Astrocyte of the spinal cord (primary cell): ENCODE measurements at regions not wholly inside any gene's neighbourhood (a gene's known extent, or its start where the extent isn't known, plus 50 kb on each side); places are given as distances from the start of the nearest gene placed in this dataset.

Source experiments
- DNase-seq: peaks from one replicate; pipeline ENCODE4 v3.0.0; 2011; ENCODE audit warnings: low read depth, low spot score
- H3K4me3 ChIP-seq: 2 replicates; pipeline ENCODE4 v1.5.1; 2011; ENCODE audit warnings: low read depth, mild to moderate bottlenecking, low read length, moderate library complexity
- in situ Hi-C: cut with HindIII; loops from 2 replicates; pipeline ENCODE4 v1.10.0; 2017; ENCODE audit warnings: low sequenced_read_pairs
- TF ChIP-seq, protein P1 (sequence below): IDR thresholded peaks from 2 replicates; pipeline ENCODE4 v1.5.1; 2012; ENCODE audit warnings: low read depth, mild to moderate bottlenecking, low read length, inconsistent platforms

DNA sequence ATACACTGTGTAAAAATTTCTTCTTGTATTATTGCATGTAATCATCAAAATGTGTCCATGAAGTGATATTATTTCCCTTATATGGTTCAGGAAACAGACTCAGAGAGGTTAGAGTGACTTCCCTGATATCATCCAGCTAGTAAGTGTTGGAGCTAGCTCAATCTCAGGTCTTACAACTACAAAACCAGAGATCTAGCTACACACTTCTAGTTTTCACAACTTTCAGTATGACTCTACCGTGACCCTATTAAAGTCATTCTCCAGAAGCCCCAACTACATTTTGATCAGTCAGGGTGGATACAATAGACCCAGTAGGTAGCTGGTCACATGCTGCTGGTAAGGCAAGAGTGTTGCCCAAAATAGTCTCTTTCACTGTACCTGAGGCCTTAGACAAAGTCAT lies 165.3 kb downstream of the GOLIM4 start:
- no peak for DNase-seq
- TF ChIP-seq, protein P1, sequence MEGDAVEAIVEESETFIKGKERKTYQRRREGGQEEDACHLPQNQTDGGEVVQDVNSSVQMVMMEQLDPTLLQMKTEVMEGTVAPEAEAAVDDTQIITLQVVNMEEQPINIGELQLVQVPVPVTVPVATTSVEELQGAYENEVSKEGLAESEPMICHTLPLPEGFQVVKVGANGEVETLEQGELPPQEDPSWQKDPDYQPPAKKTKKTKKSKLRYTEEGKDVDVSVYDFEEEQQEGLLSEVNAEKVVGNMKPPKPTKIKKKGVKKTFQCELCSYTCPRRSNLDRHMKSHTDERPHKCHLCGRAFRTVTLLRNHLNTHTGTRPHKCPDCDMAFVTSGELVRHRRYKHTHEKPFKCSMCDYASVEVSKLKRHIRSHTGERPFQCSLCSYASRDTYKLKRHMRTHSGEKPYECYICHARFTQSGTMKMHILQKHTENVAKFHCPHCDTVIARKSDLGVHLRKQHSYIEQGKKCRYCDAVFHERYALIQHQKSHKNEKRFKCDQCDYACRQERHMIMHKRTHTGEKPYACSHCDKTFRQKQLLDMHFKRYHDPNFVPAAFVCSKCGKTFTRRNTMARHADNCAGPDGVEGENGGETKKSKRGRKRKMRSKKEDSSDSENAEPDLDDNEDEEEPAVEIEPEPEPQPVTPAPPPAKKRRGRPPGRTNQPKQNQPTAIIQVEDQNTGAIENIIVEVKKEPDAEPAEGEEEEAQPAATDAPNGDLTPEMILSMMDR = no peak

GRCh38 chr3:167929968-167930367 lies 165.8 kb downstream of the GOLIM4 start:
- DNase-seq = no peak

More for the DNA sequence above, 165.3 kb downstream of the GOLIM4 start:
- no peak overlapping the region for H3K4me3 ChIP-seq
- in situ Hi-C loops = no loop called here

GRCh38 chr3:167928381-167928780 lies 167.3 kb downstream of the GOLIM4 start:
- H3K4me3 ChIP-seq = no peak overlapping the region
- in situ Hi-C loops = no loop called here
- no peak for DNase-seq
- TF ChIP-seq, protein P1 = no peak

More at GRCh38 chr3:167929968-167930367, 165.8 kb downstream of the GOLIM4 start:
- in situ Hi-C loops = no loop called here
- TF ChIP-seq, protein P1 = no peak
- no peak overlapping the region for H3K4me3 ChIP-seq

DNA sequence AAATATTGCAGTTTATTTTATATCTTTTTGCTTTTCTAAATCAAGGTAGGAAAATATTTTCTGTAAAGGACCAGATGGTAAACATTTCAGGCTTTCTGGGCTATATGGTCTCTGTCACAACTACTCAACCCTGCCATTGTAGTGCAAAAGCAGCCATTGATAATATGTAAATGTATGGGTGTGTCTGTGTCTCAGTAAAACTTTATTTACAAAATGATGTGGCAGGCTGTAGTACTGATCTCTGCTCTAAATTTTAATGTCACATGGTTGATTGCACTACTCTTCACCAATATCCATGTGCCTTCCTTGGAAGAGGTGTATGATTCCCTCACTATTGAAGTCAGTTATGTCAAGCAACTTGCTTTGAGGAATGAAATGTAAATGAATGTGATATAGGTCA lies 175.0 kb downstream of the GOLIM4 start:
- TF ChIP-seq, protein P1 = no peak
- no peak overlapping the region for H3K4me3 ChIP-seq
- in situ Hi-C loops = no loop called here
- no peak for DNase-seq

GRCh38 chr3:167919590-167919989 lies 176.1 kb downstream of the GOLIM4 start:
- H3K4me3 ChIP-seq = no peak overlapping the region
- no peak for DNase-seq
- TF ChIP-seq, protein P1 = no peak
- in situ Hi-C loops = no loop called here

- DNase-seq = peak; percentile 19
- H3K4me3 ChIP-seq = no peak overlapping the region
- TF ChIP-seq, protein P1 = no peak
- in situ Hi-C loops = no loop called here
These were observed 177.0 kb downstream of the GOLIM4 start for GRCh38 chr3:167918686-167919085.
